ENCODE measurements at regions not wholly inside any gene's neighbourhood (a gene's known extent, or its start where the extent isn't known, plus 50 kb on each side); places are given as distances from the start of the nearest gene placed in this dataset.

- TF ChIP-seq SP2 (tag by site-specific recombination; IDR thresholded peaks at IDR 0.05) (no peak), SETDB1 (IDR thresholded peaks at IDR 0.05; ENCODE audit: insufficient read length, low read length) (no peak), SCRT1 (tag by site-specific recombination; IDR thresholded peaks at IDR 0.05; ENCODE audit: borderline replicate concordance) (no peak), ZBTB10 (tag by site-specific recombination; IDR thresholded peaks at IDR 0.05) (no peak), ZSCAN30 (tag by site-specific recombination; IDR thresholded peaks at IDR 0.05) (no peak), ZNF404 (tag by site-specific recombination; IDR thresholded peaks at IDR 0.05) (no peak), FEZF1 (tag by site-specific recombination; IDR thresholded peaks at IDR 0.05) (no peak), ZNF600 (tag by site-specific recombination; IDR thresholded peaks at IDR 0.05) (no peak)
- Histone ChIP-seq H3K9me3 (ENCODE audit: control insufficient read depth, insufficient read depth, low read depth, low read length) (no peaks in the 10 kb centered on the region; the same call in 1 of the 2 replicates), H3K27ac (ENCODE audit: extremely low read depth, low read depth, low read length) (no peak overlapping the region), H3K4me3 (ENCODE audit: low read depth, low read length) (no peak overlapping the region), H3K4me1 (ENCODE audit: control insufficient read depth, insufficient read depth, low read length) (no peaks in the 10 kb centered on the region), H3K36me3 (ENCODE audit: control insufficient read depth in 2 of 2, insufficient read depth in 1 of 2, low read length in 2 of 2) (no peaks in the 10 kb centered on the region)
- ChIA-PET CTCF (no interaction called here), POLR2A (no interaction called here)
These were observed 178.3 kb upstream of the LRATD1 start for GRCh38 chr2:14454202-14454601.

- H3K36me3 ChIP-seq (ENCODE audit: control insufficient read depth in 2 of 2, insufficient read depth in 1 of 2, low read length in 2 of 2), result no peaks in the 10 kb centered on the region
- no peak overlapping the region for H3K27ac ChIP-seq (ENCODE audit: extremely low read depth, low read depth, low read length)
- no peaks in the 10 kb centered on the region for H3K4me1 ChIP-seq (ENCODE audit: control insufficient read depth, insufficient read depth, low read length)
- H3K4me3 ChIP-seq (ENCODE audit: low read depth, low read length), result no peak overlapping the region
- ChIA-PET CTCF (no interaction called here), POLR2A (interaction anchor here (0.6 kb wide), 1 partner anchor 15 kb away, joined by 3 read pairs; no protein-coding TSS in a partner anchor)
- no peaks in the 10 kb centered on the region; the same call in 1 of the 2 replicates for H3K9me3 ChIP-seq (ENCODE audit: control insufficient read depth, insufficient read depth, low read depth, low read length)
- TF ChIP-seq PRDM4 (tag by site-specific recombination; IDR thresholded peaks at IDR 0.05), result no peak
- TF ChIP-seq SP7 (tag by site-specific recombination; IDR thresholded peaks at IDR 0.05), result no peak
- no peak for TF ChIP-seq BCL6B (tag by site-specific recombination; IDR thresholded peaks at IDR 0.05)
- TF ChIP-seq ZNF768 (tag by site-specific recombination; IDR thresholded peaks at IDR 0.05), result no peak
- no peak for TF ChIP-seq ZNF121 (tag by site-specific recombination; IDR thresholded peaks at IDR 0.05)
- no peak for TF ChIP-seq ZNF280D (tag by site-specific recombination; IDR thresholded peaks at IDR 0.05)
- no peak for TF ChIP-seq ZNF324 (tag by site-specific recombination; IDR thresholded peaks at IDR 0.05)
- TF ChIP-seq ZNF660 (tag by site-specific recombination; IDR thresholded peaks at IDR 0.05), result no peak
- TF ChIP-seq MEIS1 (CRISPR knock-in tag; IDR thresholded peaks at IDR 0.05; ENCODE audit: borderline replicate concordance), result no peak
- no peak for TF ChIP-seq ZNF311 (tag by site-specific recombination; IDR thresholded peaks at IDR 0.05; ENCODE audit: borderline replicate concordance)
- TF ChIP-seq CTCF (tag by site-specific recombination; IDR thresholded peaks at IDR 0.05), result no peak
- no peak for TF ChIP-seq ZNF707 (tag by site-specific recombination; IDR thresholded peaks at IDR 0.05)
- TF ChIP-seq ZSCAN23 (tag by site-specific recombination; IDR thresholded peaks at IDR 0.05), result no peak
- no peak for TF ChIP-seq ZNF600 (tag by site-specific recombination; IDR thresholded peaks at IDR 0.05)
- TF ChIP-seq ZNF132 (tag by site-specific recombination; IDR thresholded peaks at IDR 0.05; ENCODE audit: borderline replicate concordance), result no peak
- no peak for TF ChIP-seq ZNF664 (tag by site-specific recombination; IDR thresholded peaks at IDR 0.05)
These were observed 172.7 kb upstream of the LRATD1 start for GRCh38 chr2:14459786-14460325.
